K562 (cell line): ENCODE measurements at regions not wholly inside any gene's neighbourhood (a gene's known extent, or its start where the extent isn't known, plus 50 kb on each side); places are given as distances from the start of the nearest gene placed in this dataset.

Source experiments
- ATF3 ChIP-seq, 2 experiments: fragments of 450-650 bp in 1 of 2; sonication (generic) in 1 of 2; formaldehyde crosslinking in 1 of 2; IDR thresholded peaks in 1 of 2; conservative IDR thresholded peaks in 1 of 2; 2 replicates each; pipeline versions ENCODE4 v1.6.1 to v1.8.1; 2016 to 2023; ENCODE audit warnings: mild to moderate bottlenecking in 2 of 2, moderate library complexity in 2 of 2, inconsistent platforms in 1 of 2, missing genetic modification reagents in 1 of 2
- BHLHE40 ChIP-seq: IDR thresholded peaks from 2 replicates; pipeline ENCODE4 v1.6.1; 2011; ENCODE audit warnings: low read length, improper control_type of control experiment
- CTBP1 ChIP-seq: fragments of 450-650 bp; IDR thresholded peaks from 2 replicates; pipeline ENCODE4 v1.6.1; 2016; ENCODE audit warnings: borderline replicate concordance
- HCFC1 ChIP-seq: IDR thresholded peaks from 2 replicates; pipeline ENCODE4 v1.6.1; 2012; ENCODE audit warnings: low read depth, low read length, improper control_type of control experiment
- MGA ChIP-seq: fragments of 450-650 bp; IDR thresholded peaks from 2 replicates; pipeline ENCODE4 v1.6.1; 2016; ENCODE audit warnings: mild to moderate bottlenecking, moderate library complexity
- NFXL1 ChIP-seq: fragments of 450-650 bp; formaldehyde crosslinking; IDR thresholded peaks from 2 replicates; pipeline ENCODE4 v1.4.0; 2021; ENCODE audit warnings: mild to moderate bottlenecking
- TEAD4 ChIP-seq, 2 experiments: sonication (generic) in 1 of 2; formaldehyde crosslinking in 1 of 2; IDR thresholded peaks; 2 replicates each; pipeline versions ENCODE4 v1.6.1 to v1.8.0; 2012 to 2022; ENCODE audit warnings: borderline replicate concordance in 1 of 2, inconsistent platforms in 1 of 2, low read length in 1 of 2, mild to moderate bottlenecking in 1 of 2, missing genetic modification reagents in 1 of 2
- U2AF1 ChIP-seq: fragments of 200-400 bp; formaldehyde crosslinking; optimal IDR thresholded peaks from 2 replicates; pipeline ENCODE3; 2017; ENCODE audit warnings: mild to moderate bottlenecking, low read depth, low read length, moderate library complexity
- ZNF274 ChIP-seq: IDR thresholded peaks from 2 replicates; pipeline ENCODE4 v1.6.1; 2011; ENCODE audit warnings: low read depth, mild to moderate bottlenecking, low read length, moderate library complexity, borderline replicate concordance
- ZNF311 ChIP-seq: fragments of 250-450 bp; sonication (Bioruptor Pico); IDR thresholded peaks from 2 replicates; pipeline ENCODE4 v1.4.0; 2020; ENCODE audit warnings: mild to moderate bottlenecking, moderate library complexity
- ZNF77 ChIP-seq: fragments of 250-450 bp; sonication (Bioruptor Pico); IDR thresholded peaks from 2 replicates; pipeline ENCODE4 v1.5.0; 2020
- TF ChIP-seq, protein P1 (sequence below), 3 experiments: IDR thresholded peaks in 2 of 3; conservative IDR thresholded peaks in 1 of 3; 2 replicates each; pipeline ENCODE4 v1.5.1; 2011 to 2012; ENCODE audit warnings: low read length in 3 of 3, mild to moderate bottlenecking in 3 of 3, control low read depth in 2 of 3, improper control_type of control experiment in 1 of 3, inconsistent platforms in 1 of 3, low read depth in 1 of 3, mixed read lengths in 1 of 3, moderate library complexity in 1 of 3; ENCODE audit not compliant: insufficient read depth in 2 of 3
- TF ChIP-seq, protein P2 (sequence below): sonication (generic); formaldehyde crosslinking; IDR thresholded peaks from 2 replicates; pipeline ENCODE4 v1.8.0; 2022; ENCODE audit warnings: mild to moderate bottlenecking, low read depth, missing genetic modification reagents

DNA sequence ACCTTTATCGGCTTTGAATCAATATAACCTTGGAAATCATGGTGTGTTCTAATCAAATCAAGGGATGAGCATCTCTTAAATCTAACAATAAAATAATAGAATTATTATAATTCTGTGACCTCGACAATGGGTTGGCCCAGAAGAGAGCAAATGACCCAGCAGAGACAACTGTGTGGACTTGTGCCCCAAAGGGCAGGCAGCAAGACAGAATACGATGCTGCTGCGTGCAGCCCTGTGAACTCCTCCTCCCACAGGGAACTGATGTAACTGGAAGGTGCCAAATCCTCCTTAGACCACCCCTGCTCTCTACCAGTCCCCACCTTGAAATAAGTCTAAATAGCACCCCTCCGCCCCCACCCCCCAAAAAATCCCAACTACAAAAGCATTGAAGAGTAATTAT is 50.7 kb upstream of the ACAN start:
- TF ChIP-seq NFXL1 (CRISPR knock-in tag) = no peak
- TF ChIP-seq U2AF1 = no peak
- no peak for TF ChIP-seq ZNF311 (CRISPR knock-in tag)
- TF ChIP-seq BHLHE40 = no peak
- no peak for TF ChIP-seq MGA
- no peak for TF ChIP-seq CTBP1
- no peak for TF ChIP-seq ZNF77 (CRISPR knock-in tag)
- TF ChIP-seq, protein P1, sequence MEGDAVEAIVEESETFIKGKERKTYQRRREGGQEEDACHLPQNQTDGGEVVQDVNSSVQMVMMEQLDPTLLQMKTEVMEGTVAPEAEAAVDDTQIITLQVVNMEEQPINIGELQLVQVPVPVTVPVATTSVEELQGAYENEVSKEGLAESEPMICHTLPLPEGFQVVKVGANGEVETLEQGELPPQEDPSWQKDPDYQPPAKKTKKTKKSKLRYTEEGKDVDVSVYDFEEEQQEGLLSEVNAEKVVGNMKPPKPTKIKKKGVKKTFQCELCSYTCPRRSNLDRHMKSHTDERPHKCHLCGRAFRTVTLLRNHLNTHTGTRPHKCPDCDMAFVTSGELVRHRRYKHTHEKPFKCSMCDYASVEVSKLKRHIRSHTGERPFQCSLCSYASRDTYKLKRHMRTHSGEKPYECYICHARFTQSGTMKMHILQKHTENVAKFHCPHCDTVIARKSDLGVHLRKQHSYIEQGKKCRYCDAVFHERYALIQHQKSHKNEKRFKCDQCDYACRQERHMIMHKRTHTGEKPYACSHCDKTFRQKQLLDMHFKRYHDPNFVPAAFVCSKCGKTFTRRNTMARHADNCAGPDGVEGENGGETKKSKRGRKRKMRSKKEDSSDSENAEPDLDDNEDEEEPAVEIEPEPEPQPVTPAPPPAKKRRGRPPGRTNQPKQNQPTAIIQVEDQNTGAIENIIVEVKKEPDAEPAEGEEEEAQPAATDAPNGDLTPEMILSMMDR (IDR thresholded peaks at IDR 0.05 in 2 of 3, conservative IDR thresholded peaks at IDR 0.05 in 1 of 3; ENCODE audit: insufficient read depth in 2 of 3, low read depth in 1 of 3, low read length in 3 of 3) = no peak
- TF ChIP-seq ATF3 (IDR thresholded peaks at IDR 0.05) = no peak
- TF ChIP-seq ATF3 (CRISPR knock-in tag; conservative IDR thresholded peaks at IDR 0.05) = no peak
- no peak for TF ChIP-seq HCFC1
- no peak for TF ChIP-seq ZNF274
- TF ChIP-seq TEAD4 (IDR thresholded peaks at IDR 0.05; ENCODE audit: low read length) = no peak
- TF ChIP-seq TEAD4 (CRISPR knock-in tag; IDR thresholded peaks at IDR 0.05; ENCODE audit: borderline replicate concordance) = no peak
- TF ChIP-seq, protein P2, sequence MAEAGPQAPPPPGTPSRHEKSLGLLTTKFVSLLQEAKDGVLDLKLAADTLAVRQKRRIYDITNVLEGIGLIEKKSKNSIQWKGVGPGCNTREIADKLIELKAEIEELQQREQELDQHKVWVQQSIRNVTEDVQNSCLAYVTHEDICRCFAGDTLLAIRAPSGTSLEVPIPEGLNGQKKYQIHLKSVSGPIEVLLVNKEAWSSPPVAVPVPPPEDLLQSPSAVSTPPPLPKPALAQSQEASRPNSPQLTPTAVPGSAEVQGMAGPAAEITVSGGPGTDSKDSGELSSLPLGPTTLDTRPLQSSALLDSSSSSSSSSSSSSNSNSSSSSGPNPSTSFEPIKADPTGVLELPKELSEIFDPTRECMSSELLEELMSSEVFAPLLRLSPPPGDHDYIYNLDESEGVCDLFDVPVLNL = no peak
